PFSK-1 (cell line): ENCODE measurements at regions not wholly inside any gene's neighbourhood (a gene's known extent, or its start where the extent isn't known, plus 50 kb on each side); places are given as distances from the start of the nearest gene placed in this dataset.

ENCODE experiments used
- FOXP2 ChIP-seq: optimal IDR thresholded peaks from 2 replicates; pipeline ENCODE3; 2011; ENCODE audit warnings: borderline replicate concordance, control low read depth, inconsistent platforms; ENCODE audit not compliant: insufficient read depth; ENCODE audit errors: extremely low read length, extremely low read depth
- POLR2AphosphoS5 ChIP-seq: IDR thresholded peaks from 2 replicates; pipeline ENCODE4 v1.6.1; 2012; ENCODE audit warnings: low read depth, mild to moderate bottlenecking, control low read depth, low read length, moderate library complexity
- REST ChIP-seq, 2 experiments: IDR thresholded peaks; 2 replicates each; pipeline versions ENCODE4 v1.6.1 to v1.8.0; 2011 to 2012; ENCODE audit warnings: low read depth in 2 of 2, low read length in 2 of 2, control low read depth in 1 of 2, inconsistent platforms in 1 of 2, mild to moderate bottlenecking in 1 of 2, moderate library complexity in 1 of 2; ENCODE audit not compliant: insufficient read depth in 1 of 2
- SIN3A ChIP-seq: IDR thresholded peaks from 2 replicates; pipeline ENCODE4 v1.6.1; 2012; ENCODE audit warnings: mild to moderate bottlenecking, low read length, moderate library complexity, borderline replicate concordance; ENCODE audit not compliant: insufficient read depth
- TAF1 ChIP-seq: IDR thresholded peaks from 2 replicates; pipeline ENCODE4 v1.6.1; 2012; ENCODE audit warnings: low read length, control low read depth, borderline replicate concordance; ENCODE audit not compliant: insufficient read depth

GRCh38 chr3:79957066-79957465 lies 189.3 kb upstream of the ROBO1 start:
- no peak for TF ChIP-seq POLR2AphosphoS5
- TF ChIP-seq SIN3A = no peak
- no peak for TF ChIP-seq FOXP2
- TF ChIP-seq REST (IDR thresholded peaks at IDR 0.05; ENCODE audit: insufficient read depth in 1 of 2, low read depth in 2 of 2, low read length in 2 of 2) = no peak
- TF ChIP-seq TAF1 = no peak

- TF ChIP-seq SIN3A = no peak
- TF ChIP-seq FOXP2 = no peak
- TF ChIP-seq POLR2AphosphoS5 = no peak
- TF ChIP-seq REST (IDR thresholded peaks at IDR 0.05; ENCODE audit: insufficient read depth in 1 of 2, low read depth in 2 of 2, low read length in 2 of 2) = no peak
- no peak for TF ChIP-seq TAF1
These were observed 187.0 kb upstream of the ROBO1 start for GRCh38 chr3:79954756-79955155.

- TF ChIP-seq FOXP2 = no peak
These were observed 185.8 kb upstream of the ROBO1 start for GRCh38 chr3:79953591-79954101.

- no peak for TF ChIP-seq REST (IDR thresholded peaks at IDR 0.05; ENCODE audit: insufficient read depth in 1 of 2, low read depth in 2 of 2, low read length in 2 of 2)
- TF ChIP-seq POLR2AphosphoS5 = no peak
- no peak for TF ChIP-seq TAF1
- no peak for TF ChIP-seq SIN3A
- TF ChIP-seq FOXP2 = no peak
These were observed 180.2 kb upstream of the ROBO1 start for GRCh38 chr3:79947957-79948356.

- no peak for TF ChIP-seq POLR2AphosphoS5
- no peak for TF ChIP-seq SIN3A
- no peak for TF ChIP-seq TAF1
- TF ChIP-seq REST (IDR thresholded peaks at IDR 0.05; ENCODE audit: insufficient read depth in 1 of 2, low read depth in 2 of 2, low read length in 2 of 2) = no peak
- no peak for TF ChIP-seq FOXP2
These were observed 179.7 kb upstream of the ROBO1 start for GRCh38 chr3:79947469-79947868.

GRCh38 chr3:79937567-79937966 lies 169.8 kb upstream of the ROBO1 start:
- TF ChIP-seq FOXP2 = no peak
- TF ChIP-seq TAF1 = no peak
- TF ChIP-seq SIN3A = no peak
- TF ChIP-seq POLR2AphosphoS5 = no peak
- TF ChIP-seq REST (IDR thresholded peaks at IDR 0.05; ENCODE audit: insufficient read depth in 1 of 2, low read depth in 2 of 2, low read length in 2 of 2) = no peak
